ENCODE measurements at regions not wholly inside any gene's neighbourhood (a gene's known extent, or its start where the extent isn't known, plus 50 kb on each side); places are given as distances from the start of the nearest gene placed in this dataset.

DNA sequence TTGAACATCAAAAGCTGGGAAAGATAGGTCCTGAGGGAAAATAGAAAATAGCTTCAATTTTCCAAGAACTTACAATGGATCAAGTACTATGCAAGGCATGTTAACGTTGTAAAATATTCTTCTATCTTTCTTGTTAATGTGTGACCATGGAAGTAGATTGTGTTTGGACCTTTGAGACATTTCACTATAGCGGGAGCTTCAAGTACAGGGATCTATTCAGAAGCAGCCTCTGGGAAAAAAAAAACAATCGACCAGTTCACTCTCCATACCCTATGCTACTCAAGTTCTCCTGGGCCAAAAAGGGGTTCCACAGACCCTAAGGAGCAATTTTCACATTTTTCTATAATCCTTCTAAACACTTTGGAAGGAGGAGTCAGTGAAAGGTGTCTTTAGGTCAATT lies 54.1 kb upstream of the ATP10B start:
- Histone ChIP-seq H3K79me2 (ENCODE audit: insufficient read depth, low read length) (no peaks in the 10 kb centered on the region), H3K4me3 (ENCODE audit: insufficient read depth, low read length) (no peak overlapping the region), H3K9me3 (ENCODE audit: low read depth, low read length) (no peaks in the 10 kb centered on the region), H2AFZ (ENCODE audit: low read length) (no peak overlapping the region), H3K4me2 (ENCODE audit: insufficient read depth, low read length) (no peak overlapping the region), H3K4me1 (ENCODE audit: insufficient read depth, low read length) (no peaks in the 10 kb centered on the region), H3K27me3 (ENCODE audit: insufficient read depth, low read length) (no peaks in the 10 kb centered on the region), H3K27ac (ENCODE audit: low read depth, low read length) (no peak overlapping the region), H3K36me3 (ENCODE audit: insufficient read depth, low read length) (no peaks in the 10 kb centered on the region), H4K20me1 (ENCODE audit: insufficient read depth, low read length) (no peaks in the 10 kb centered on the region)
- TF ChIP-seq, protein P1, sequence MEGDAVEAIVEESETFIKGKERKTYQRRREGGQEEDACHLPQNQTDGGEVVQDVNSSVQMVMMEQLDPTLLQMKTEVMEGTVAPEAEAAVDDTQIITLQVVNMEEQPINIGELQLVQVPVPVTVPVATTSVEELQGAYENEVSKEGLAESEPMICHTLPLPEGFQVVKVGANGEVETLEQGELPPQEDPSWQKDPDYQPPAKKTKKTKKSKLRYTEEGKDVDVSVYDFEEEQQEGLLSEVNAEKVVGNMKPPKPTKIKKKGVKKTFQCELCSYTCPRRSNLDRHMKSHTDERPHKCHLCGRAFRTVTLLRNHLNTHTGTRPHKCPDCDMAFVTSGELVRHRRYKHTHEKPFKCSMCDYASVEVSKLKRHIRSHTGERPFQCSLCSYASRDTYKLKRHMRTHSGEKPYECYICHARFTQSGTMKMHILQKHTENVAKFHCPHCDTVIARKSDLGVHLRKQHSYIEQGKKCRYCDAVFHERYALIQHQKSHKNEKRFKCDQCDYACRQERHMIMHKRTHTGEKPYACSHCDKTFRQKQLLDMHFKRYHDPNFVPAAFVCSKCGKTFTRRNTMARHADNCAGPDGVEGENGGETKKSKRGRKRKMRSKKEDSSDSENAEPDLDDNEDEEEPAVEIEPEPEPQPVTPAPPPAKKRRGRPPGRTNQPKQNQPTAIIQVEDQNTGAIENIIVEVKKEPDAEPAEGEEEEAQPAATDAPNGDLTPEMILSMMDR (IDR thresholded peaks at IDR 0.05; ENCODE audit: extremely low read depth, low read depth, low read length) = no peak
- DNase-seq (ENCODE audit: insufficient read length, low spot score, missing footprints) = no peak

DNA sequence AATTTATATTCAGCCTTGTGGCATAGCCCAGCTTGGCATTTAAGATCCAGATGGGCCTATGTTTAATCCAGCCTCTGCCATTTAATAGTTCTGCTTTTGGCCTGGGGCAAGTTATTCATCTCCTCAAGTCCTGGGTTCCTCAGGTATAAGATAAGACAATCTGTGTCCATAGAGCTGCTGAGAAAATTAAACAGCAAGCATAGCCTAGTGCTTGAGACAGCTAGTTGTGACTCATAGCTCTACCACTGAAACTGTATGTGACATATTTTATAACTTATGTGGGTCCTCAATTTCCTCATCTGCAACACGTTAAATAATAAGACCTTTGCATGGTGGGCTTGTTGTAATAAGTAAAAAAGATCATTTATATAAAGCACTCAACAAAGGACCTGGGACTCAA lies 53.3 kb upstream of the ATP10B start:
- H3K4me3 ChIP-seq (ENCODE audit: insufficient read depth, low read length) = no peak overlapping the region
- H4K20me1 ChIP-seq (ENCODE audit: insufficient read depth, low read length) = no peaks in the 10 kb centered on the region
- no peaks in the 10 kb centered on the region for H3K79me2 ChIP-seq (ENCODE audit: insufficient read depth, low read length)
- H3K9me3 ChIP-seq (ENCODE audit: low read depth, low read length) = no peaks in the 10 kb centered on the region
- TF ChIP-seq, protein P1 (IDR thresholded peaks at IDR 0.05; ENCODE audit: extremely low read depth, low read depth, low read length) = no peak
- H2AFZ ChIP-seq (ENCODE audit: low read length) = no peak overlapping the region
- DNase-seq (ENCODE audit: insufficient read length, low spot score, missing footprints) = no peak
- no peak overlapping the region for H3K27ac ChIP-seq (ENCODE audit: low read depth, low read length)
- no peaks in the 10 kb centered on the region for H3K36me3 ChIP-seq (ENCODE audit: insufficient read depth, low read length)
- no peaks in the 10 kb centered on the region for H3K27me3 ChIP-seq (ENCODE audit: insufficient read depth, low read length)
- H3K4me2 ChIP-seq (ENCODE audit: insufficient read depth, low read length) = no peak overlapping the region
- H3K4me1 ChIP-seq (ENCODE audit: insufficient read depth, low read length) = no peaks in the 10 kb centered on the region

DNA sequence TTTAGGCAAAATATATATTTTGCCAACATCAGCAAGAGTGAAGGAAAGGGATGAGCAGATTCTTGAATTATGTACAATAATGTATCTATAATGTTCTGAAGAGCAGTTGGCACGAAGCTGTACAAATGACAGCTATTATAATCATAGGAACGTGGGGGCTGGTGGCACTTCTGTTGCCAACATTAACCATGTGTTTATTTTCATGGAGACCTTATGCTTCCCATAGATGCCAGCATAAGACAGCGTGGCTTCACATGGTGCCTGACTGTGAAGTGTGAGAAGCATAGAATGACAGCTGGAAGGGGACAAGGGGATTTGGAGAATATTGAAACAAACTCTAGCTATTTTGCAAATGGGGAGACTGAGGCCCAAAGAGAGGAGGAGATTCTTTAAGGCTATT lies 52.6 kb upstream of the ATP10B start:
- Histone ChIP-seq H3K4me2 (ENCODE audit: insufficient read depth, low read length) (no peak overlapping the region), H3K36me3 (ENCODE audit: insufficient read depth, low read length) (no peaks in the 10 kb centered on the region), H3K27ac (ENCODE audit: low read depth, low read length) (no peak overlapping the region), H3K27me3 (ENCODE audit: insufficient read depth, low read length) (no peaks in the 10 kb centered on the region), H3K4me3 (ENCODE audit: insufficient read depth, low read length) (no peak overlapping the region), H3K4me1 (ENCODE audit: insufficient read depth, low read length) (no peaks in the 10 kb centered on the region), H4K20me1 (ENCODE audit: insufficient read depth, low read length) (no peaks in the 10 kb centered on the region), H3K9me3 (ENCODE audit: low read depth, low read length) (no peaks in the 10 kb centered on the region), H2AFZ (ENCODE audit: low read length) (no peak overlapping the region), H3K79me2 (ENCODE audit: insufficient read depth, low read length) (no peaks in the 10 kb centered on the region)
- TF ChIP-seq, protein P1 (IDR thresholded peaks at IDR 0.05; ENCODE audit: extremely low read depth, low read depth, low read length) = no peak
- no peak for DNase-seq (ENCODE audit: insufficient read length, low spot score, missing footprints)

DNA sequence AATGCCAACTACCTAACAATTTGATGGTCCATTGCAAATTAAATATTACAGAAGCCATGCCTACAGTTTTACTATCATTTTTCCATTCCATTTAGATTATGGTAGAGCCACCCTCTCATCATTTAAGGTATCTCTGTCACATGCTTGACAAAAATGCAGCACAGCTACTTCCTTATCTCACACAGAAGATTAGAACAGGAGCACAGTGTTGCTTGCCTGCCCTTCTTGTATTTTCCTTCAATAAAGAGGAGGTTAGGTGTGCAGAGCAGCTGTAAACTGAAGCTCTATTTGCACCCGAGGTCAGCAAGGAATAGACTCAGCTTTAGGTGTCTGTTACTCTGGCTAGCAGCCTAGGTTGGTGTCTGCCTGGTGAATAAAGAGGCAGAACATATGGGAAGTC lies 51.5 kb upstream of the ATP10B start:
- no peak overlapping the region for H2AFZ ChIP-seq (ENCODE audit: low read length)
- no peak for DNase-seq (ENCODE audit: insufficient read length, low spot score, missing footprints)
- no peak overlapping the region for H3K4me2 ChIP-seq (ENCODE audit: insufficient read depth, low read length)
- H3K79me2 ChIP-seq (ENCODE audit: insufficient read depth, low read length) = no peaks in the 10 kb centered on the region
- H3K36me3 ChIP-seq (ENCODE audit: insufficient read depth, low read length) = no peaks in the 10 kb centered on the region
- TF ChIP-seq, protein P1 (IDR thresholded peaks at IDR 0.05; ENCODE audit: extremely low read depth, low read depth, low read length) = no peak
- no peak overlapping the region for H3K27ac ChIP-seq (ENCODE audit: low read depth, low read length)
- H3K4me3 ChIP-seq (ENCODE audit: insufficient read depth, low read length) = no peak overlapping the region
- H4K20me1 ChIP-seq (ENCODE audit: insufficient read depth, low read length) = no peaks in the 10 kb centered on the region
- no peaks in the 10 kb centered on the region for H3K27me3 ChIP-seq (ENCODE audit: insufficient read depth, low read length)
- H3K4me1 ChIP-seq (ENCODE audit: insufficient read depth, low read length) = no peaks in the 10 kb centered on the region
- H3K9me3 ChIP-seq (ENCODE audit: low read depth, low read length) = no peaks in the 10 kb centered on the region

All from osteoblast (primary cell).